Activated CD4-positive, alpha-beta T cell treated with anti-CD3 and anti-CD28 coated beads for 4 hours (primary cell): ENCODE measurements at regions not wholly inside any gene's neighbourhood (a gene's known extent, or its start where the extent isn't known, plus 50 kb on each side); places are given as distances from the start of the nearest gene placed in this dataset.
A peak's percentile ranks its signal among the peaks of the same experiment; 100 is the strongest.

Source experiments
- DNase-seq, 2 donors: peaks; one replicate each; pipeline ENCODE4 v3.0.0-alpha.2; 2020

DNA sequence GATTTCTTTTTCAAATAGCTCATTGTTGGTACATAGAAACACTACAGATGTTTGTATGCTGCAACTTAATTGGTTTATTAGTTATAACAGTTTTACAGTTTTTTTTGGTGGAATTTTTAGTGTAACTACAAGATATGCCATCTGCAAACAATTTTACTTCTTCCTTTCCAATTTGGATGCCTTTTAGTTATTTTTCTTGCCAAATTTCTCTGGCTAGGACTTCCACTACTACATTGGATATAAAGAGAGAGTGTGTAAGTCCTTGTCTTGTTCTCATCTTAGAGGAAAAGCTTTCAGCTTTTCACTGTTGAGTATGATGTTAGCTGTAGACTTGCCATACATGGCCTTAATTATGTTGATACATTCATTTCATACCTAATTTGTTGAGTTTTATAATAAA is 143.6 kb upstream of the EOMES start:
- no peak for DNase-seq

GRCh38 chr3:27869152-27869551 is 147.0 kb upstream of the EOMES start:
- no peak for DNase-seq

DNA sequence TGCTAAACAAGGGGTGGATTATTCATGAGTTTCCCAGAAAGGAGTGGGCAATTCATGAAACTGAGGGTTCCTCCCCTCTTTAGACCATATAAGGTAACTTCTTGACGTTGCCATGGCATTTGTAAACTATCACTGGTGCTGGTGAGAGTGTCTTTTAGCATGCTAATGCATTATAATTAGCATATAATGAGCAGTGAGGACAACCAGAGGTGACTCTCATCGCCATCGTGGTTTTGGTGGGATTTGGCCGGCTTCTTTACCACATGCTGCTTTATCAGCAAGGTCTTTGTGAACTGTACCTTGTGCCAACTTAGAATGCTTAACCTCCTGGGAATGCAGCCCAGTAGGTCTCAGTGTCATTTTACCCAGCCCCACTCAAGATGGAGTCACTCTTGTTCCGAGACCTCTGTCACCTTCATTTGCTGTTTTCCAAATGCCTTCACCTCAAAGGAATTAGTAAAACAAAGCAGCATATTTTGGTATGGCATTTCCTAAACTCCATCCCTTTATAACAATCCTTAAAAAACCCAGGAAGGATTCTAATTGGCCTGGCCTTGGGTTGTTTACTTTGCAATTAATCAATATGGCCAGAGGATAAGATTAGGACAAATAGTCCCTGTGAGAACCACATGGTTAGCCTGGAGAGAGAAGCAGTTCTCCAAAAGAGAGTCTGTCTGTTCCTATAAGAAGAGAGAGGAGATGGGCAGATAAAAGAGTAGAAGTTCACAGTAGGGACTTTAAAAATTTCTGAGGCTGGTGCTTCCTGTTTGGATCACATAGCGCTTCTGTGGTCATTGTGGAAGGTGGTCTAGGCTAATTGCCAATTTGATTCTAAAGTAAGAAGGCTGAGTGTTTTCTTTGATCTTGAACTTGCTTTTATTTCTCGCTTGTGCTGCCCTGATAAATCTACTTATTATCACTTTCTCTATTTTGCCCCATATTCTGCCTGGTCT is 155.2 kb upstream of the EOMES start:
- no peak for DNase-seq

DNA sequence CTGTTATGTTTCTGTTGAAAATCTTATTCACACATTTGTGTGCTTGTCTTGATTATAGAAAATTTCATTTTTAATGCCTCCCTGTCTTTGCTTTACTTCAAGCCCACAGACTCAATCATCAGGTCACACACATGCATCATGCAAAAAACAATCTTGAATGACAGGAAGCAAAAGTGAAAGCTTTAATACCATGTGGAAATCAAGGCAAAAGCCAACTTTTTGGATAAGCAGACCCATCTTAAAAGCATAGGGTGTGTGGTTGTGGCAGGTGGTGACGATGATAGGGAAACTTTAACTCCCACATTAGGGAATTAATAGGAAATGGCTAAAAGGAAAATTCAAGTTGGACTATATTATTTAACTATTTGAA is 155.9 kb upstream of the EOMES start:
- DNase-seq: no peak

- DNase-seq: peak; percentile 29 to 30
Observed at GRCh38 chr3:27880969-27881892, 159.1 kb upstream of the EOMES start.

- no peak for DNase-seq
Observed at GRCh38 chr3:27883266-27883665, 161.1 kb upstream of the EOMES start.

GRCh38 chr3:27885641-27886040 is 163.5 kb upstream of the EOMES start:
- DNase-seq: no peak

GRCh38 chr3:27888562-27888961 is 166.4 kb upstream of the EOMES start:
- DNase-seq: no peak

GRCh38 chr3:27889745-27890144 is 167.6 kb upstream of the EOMES start:
- no peak for DNase-seq

DNA sequence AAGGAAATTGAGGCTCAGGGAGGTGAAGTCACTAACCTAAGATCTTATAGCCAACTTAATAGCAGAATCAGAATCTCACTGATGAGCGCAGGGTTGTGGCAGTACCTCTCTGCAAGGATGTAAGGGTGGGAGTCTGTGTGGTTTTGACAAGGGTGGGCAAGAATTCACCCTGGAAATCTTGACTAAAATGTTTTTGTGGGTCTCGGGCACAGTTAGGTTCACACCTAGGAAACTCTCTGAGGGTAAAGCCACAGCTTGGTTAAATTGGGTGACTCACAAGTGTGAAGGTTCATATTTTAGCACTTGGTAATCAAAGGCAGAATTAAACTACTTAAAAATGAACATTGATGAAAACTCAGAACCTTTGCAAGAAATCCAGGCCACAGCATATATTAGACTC is 178.2 kb upstream of the EOMES start:
- DNase-seq: peak in 1 of 2 donors; percentile 24

DNA sequence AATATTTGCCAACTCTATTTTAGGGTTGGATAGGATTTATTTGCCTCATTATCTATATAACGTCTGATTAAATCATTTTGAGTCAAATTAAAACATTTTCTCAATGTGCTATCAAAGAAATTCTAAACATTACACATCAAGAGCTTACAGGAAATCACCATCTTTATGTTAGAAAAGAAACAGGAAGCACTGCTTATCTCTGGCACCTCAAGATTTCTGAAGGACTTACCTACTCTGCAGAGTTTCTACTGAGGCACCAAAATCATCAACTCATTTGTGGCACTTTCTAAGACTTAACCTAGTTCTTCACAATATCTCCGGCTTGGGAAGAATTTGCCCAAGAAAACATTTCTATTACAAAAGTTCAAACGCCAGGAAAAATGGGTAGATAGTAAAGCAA is 181.3 kb upstream of the EOMES start:
- no peak for DNase-seq

DNA sequence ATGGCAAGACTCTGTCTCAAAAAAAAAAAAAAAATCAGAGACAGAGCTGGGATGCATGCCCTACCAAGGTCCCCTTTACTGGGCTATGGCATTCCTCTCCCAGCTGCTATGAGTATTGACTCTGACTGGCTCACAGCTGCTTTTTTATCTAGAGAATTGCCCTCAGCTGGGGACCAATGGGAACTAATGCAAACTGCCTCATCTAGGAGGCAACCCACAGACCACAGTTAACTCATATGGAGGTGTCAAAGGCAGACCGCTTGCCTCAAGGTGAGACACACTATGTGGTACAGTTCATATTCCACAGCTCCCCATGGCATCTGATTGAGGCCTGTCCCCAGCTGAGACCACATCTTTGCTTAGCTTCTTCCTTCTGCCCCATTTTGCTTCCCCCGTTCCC is 183.5 kb upstream of the EOMES start:
- DNase-seq: no peak

DNA sequence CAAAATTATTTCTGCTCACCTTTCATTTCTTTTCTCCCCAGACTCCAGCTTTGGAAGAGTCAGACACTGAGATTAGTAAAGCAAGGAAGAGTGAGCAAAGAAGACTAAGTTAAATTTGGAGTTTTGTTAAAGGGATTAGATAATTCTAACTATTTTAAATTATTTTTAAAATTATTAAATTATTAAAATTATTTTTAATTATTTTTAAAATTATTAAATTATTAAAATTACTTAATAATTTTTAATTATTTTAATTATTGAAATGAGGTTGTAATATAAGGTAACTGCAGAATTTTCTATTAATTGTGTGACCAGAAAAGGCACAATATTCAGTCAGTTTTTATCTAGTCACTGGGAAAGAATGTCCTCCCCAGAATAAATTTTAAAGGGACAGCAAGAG is 185.0 kb upstream of the EOMES start:
- DNase-seq: no peak

- no peak for DNase-seq
Observed at GRCh38 chr3:27907929-27908328, 185.8 kb upstream of the EOMES start.

DNA sequence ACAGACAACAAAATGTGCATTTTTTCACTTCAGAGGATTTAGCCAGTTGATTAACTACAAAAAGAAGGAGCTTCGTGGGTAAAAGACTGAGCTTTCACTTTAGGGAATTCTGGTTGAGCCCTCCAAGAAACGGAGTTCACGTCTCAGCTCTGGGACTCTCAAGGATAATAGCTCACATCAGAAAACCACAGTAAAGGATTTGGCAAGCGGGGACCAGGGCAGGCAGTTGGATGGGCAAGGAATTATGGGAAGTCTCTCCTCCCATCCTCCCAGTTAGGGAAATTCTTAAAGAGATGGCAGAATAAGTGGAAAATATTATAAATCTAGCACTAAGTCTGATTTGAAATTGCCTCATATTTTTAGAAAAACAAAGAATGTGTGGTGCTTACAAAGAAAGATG is 188.3 kb upstream of the EOMES start:
- DNase-seq: no peak

- DNase-seq: no peak
Observed at GRCh38 chr3:27914199-27914598, 192.1 kb upstream of the EOMES start.

- no peak for DNase-seq
Observed at GRCh38 chr3:27923349-27924068, 201.4 kb upstream of the EOMES start.

GRCh38 chr3:27927882-27928281 is 205.8 kb upstream of the EOMES start:
- DNase-seq: no peak

GRCh38 chr3:27930052-27930602 is 208.0 kb upstream of the EOMES start:
- DNase-seq: no peak

GRCh38 chr3:27935492-27935891 is 213.4 kb upstream of the EOMES start:
- no peak for DNase-seq

GRCh38 chr3:27939521-27939920 is 217.4 kb upstream of the EOMES start:
- DNase-seq: no peak

DNA sequence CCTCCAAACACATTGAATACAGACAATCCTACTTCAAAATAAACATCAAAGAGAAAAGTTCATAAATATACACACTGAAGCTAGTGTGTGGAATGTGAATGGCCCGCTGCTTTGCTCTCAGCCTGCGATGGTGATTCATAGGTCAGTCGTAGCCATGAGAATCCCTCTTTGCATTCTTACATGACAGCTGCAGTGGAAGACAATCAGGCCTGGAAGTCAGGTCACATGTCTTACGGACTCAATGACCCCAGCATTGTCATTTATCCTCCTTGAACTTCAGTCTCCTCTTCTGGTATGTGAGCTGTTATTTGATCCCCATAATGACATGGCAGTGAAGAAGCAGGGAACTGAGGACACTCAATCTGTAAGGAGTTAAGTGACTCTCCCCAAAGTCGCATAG is 217.8 kb upstream of the EOMES start:
- DNase-seq: no peak

- DNase-seq: no peak
Observed at GRCh38 chr3:27943106-27943505, 221.0 kb upstream of the EOMES start.
